Neural cell (in vitro differentiated cells): ENCODE measurements at regions not wholly inside any gene's neighbourhood (a gene's known extent, or its start where the extent isn't known, plus 50 kb on each side); places are given as distances from the start of the nearest gene placed in this dataset.

ENCODE experiments used
- CTCF ChIP-seq: fragments of 450-650 bp; IDR thresholded peaks from 2 replicates; pipeline ENCODE4 v1.5.1; 2014; ENCODE audit warnings: antibody characterized with exemption, mild to moderate bottlenecking, moderate library complexity; ENCODE audit not compliant: poor library complexity, severe bottlenecking
- EZH2 ChIP-seq: fragments of 200-600, 300-800 bp; shearing (Covaris generic), sonication (generic); IDR thresholded peaks from 2 replicates; pipeline ENCODE4 v1.6.1; 2014; ENCODE audit warnings: antibody characterized with exemption, low read length, borderline replicate concordance, mild to moderate bottlenecking; ENCODE audit not compliant: insufficient read depth, poor library complexity, severe bottlenecking
- RAD21 ChIP-seq: fragments of 450-650 bp; conservative IDR thresholded peaks from 2 replicates; pipeline ENCODE4 v1.6.1; 2014; ENCODE audit warnings: antibody characterized with exemption, mild to moderate bottlenecking, moderate library complexity
- REST ChIP-seq: IDR thresholded peaks from 2 replicates; pipeline ENCODE4 v1.6.1; 2012; ENCODE audit warnings: borderline replicate concordance

- TF ChIP-seq CTCF: no peak
- TF ChIP-seq REST: no peak
- no peak for TF ChIP-seq EZH2
- TF ChIP-seq RAD21: no peak
Measured at GRCh38 chr21:26293141-26293946, 122.8 kb upstream of the APP start.
